Loucy (cell line): ENCODE measurements at regions not wholly inside any gene's neighbourhood (a gene's known extent, or its start where the extent isn't known, plus 50 kb on each side); places are given as distances from the start of the nearest gene placed in this dataset.

Experiments used
- H2AFZ ChIP-seq: fragments of 200-600 bp; sonication (generic); 2 replicates; pipeline ENCODE4 v1.6.0; 2016; ENCODE audit warnings: antibody characterized with exemption, mild to moderate bottlenecking, low read length, moderate library complexity
- H3F3A ChIP-seq: fragments of 200-600 bp; 2 replicates; pipeline ENCODE4 v1.6.0; 2016; ENCODE audit warnings: antibody characterized with exemption, low read depth, mild to moderate bottlenecking
- H3K27me3 ChIP-seq: fragments of 200-600 bp; sonication (generic); 2 replicates; pipeline ENCODE4 v1.6.1; 2014; ENCODE audit warnings: low read length, mild to moderate bottlenecking; ENCODE audit not compliant: insufficient read depth, poor library complexity, severe bottlenecking
- H3K36me3 ChIP-seq: fragments of 200-600 bp; sonication (generic); 2 replicates; pipeline ENCODE4 v1.6.1; 2016; ENCODE audit warnings: low read length; ENCODE audit not compliant: insufficient read depth
- H3K4me1 ChIP-seq: fragments of 200-600 bp; sonication (generic); 2 replicates; pipeline ENCODE4 v1.5.1; 2014; ENCODE audit warnings: low read length, mild to moderate bottlenecking; ENCODE audit not compliant: insufficient read depth, poor library complexity, severe bottlenecking
- H3K4me2 ChIP-seq: fragments of 200-600 bp; sonication (generic); 2 replicates; pipeline ENCODE4 v1.6.0; 2014; ENCODE audit warnings: antibody characterized with exemption, low read length, low read depth, mild to moderate bottlenecking; ENCODE audit not compliant: poor library complexity, severe bottlenecking
- H3K4me3 ChIP-seq: fragments of 200-600 bp; sonication (generic); 2 replicates; pipeline ENCODE4 v1.5.1; 2014; ENCODE audit warnings: low read length, mild to moderate bottlenecking, mixed read lengths; ENCODE audit not compliant: poor library complexity, severe bottlenecking
- H3K79me2 ChIP-seq: fragments of 200-600 bp; sonication (generic); 2 replicates; pipeline ENCODE4 v1.6.1; 2014; ENCODE audit warnings: low read length; ENCODE audit not compliant: insufficient read depth
- H3K9ac ChIP-seq: fragments of 200-600 bp; sonication (generic); 2 replicates; pipeline ENCODE4 v1.6.0; 2014; ENCODE audit warnings: mild to moderate bottlenecking, low read depth, low read length, moderate library complexity; ENCODE audit not compliant: poor library complexity, severe bottlenecking
- H3K9me2 ChIP-seq: fragments of 200-600 bp; sonication (generic); replicated peaks from 2 replicates; pipeline ENCODE4 v1.6.1; 2016; ENCODE audit warnings: low read depth, low read length, mixed read lengths
- H3K9me3 ChIP-seq: fragments of 200-600 bp; sonication (generic); 2 replicates; pipeline ENCODE4 v1.6.1; 2014; ENCODE audit warnings: mild to moderate bottlenecking, antibody characterized with exemption, low read length, low read depth; ENCODE audit not compliant: insufficient read depth
- H4K20me1 ChIP-seq: fragments of 200-600 bp; sonication (generic); 2 replicates; pipeline ENCODE4 v1.6.0; 2014; ENCODE audit warnings: antibody characterized with exemption, low read length, mild to moderate bottlenecking; ENCODE audit not compliant: insufficient read depth, poor library complexity, severe bottlenecking
- CTCF ChIP-seq: fragments of 200-600 bp; sonication (generic); conservative IDR thresholded peaks from 2 replicates; pipeline ENCODE4 v1.5.1; 2014; ENCODE audit warnings: mild to moderate bottlenecking, antibody characterized with exemption, low read length
- EZH2phosphoT487 ChIP-seq: fragments of 200-600 bp; IDR thresholded peaks from 2 replicates; pipeline ENCODE4 v1.6.1; 2018; ENCODE audit warnings: antibody characterized with exemption, mild to moderate bottlenecking, moderate library complexity, borderline replicate concordance

- TF ChIP-seq CTCF, result no peak
- TF ChIP-seq EZH2phosphoT487, result no peak
- no peak overlapping the region for H2AFZ ChIP-seq
- no peaks in the 10 kb centered on the region for H3K4me1 ChIP-seq
Measured at GRCh38 chr5:117161718-117162335, 587.2 kb upstream of the SEMA6A start.

GRCh38 chr5:117160391-117160790 lies 585.8 kb upstream of the SEMA6A start:
- Histone ChIP-seq H3K27me3 (no peaks in the 10 kb centered on the region), H3K4me3 (no peak overlapping the region), H4K20me1 (no peaks in the 10 kb centered on the region), H3K9me3 (no peaks in the 10 kb centered on the region), H3K9me2 (no peaks in the 10 kb centered on the region), H3K79me2 (no peaks in the 10 kb centered on the region), H3K4me2 (no peak overlapping the region), H2AFZ (no peak overlapping the region), H3K4me1 (no peaks in the 10 kb centered on the region), H3F3A (no peaks in the 10 kb centered on the region), H3K9ac (no peak overlapping the region), H3K36me3 (no peaks in the 10 kb centered on the region)
- TF ChIP-seq CTCF, result no peak
- no peak for TF ChIP-seq EZH2phosphoT487

More at GRCh38 chr5:117161718-117162335, 587.2 kb upstream of the SEMA6A start:
- H3F3A ChIP-seq, result no peaks in the 10 kb centered on the region
- H3K4me2 ChIP-seq, result no peak overlapping the region
- no peaks in the 10 kb centered on the region for H3K36me3 ChIP-seq
- no peaks in the 10 kb centered on the region for H3K9me2 ChIP-seq
- H3K4me3 ChIP-seq, result no peak overlapping the region
- H3K27me3 ChIP-seq, result no peaks in the 10 kb centered on the region
- H3K79me2 ChIP-seq, result no peaks in the 10 kb centered on the region
- H3K9ac ChIP-seq, result no peak overlapping the region
- H4K20me1 ChIP-seq, result no peaks in the 10 kb centered on the region
- no peaks in the 10 kb centered on the region for H3K9me3 ChIP-seq

GRCh38 chr5:117149312-117149711 lies 574.7 kb upstream of the SEMA6A start:
- no peak overlapping the region for H3K9ac ChIP-seq

More at GRCh38 chr5:117149312-117149711, 574.7 kb upstream of the SEMA6A start:
- no peaks in the 10 kb centered on the region for H3F3A ChIP-seq
- H3K9me2 ChIP-seq, result no peaks in the 10 kb centered on the region
- no peak overlapping the region for H3K4me3 ChIP-seq
- H3K36me3 ChIP-seq, result no peaks in the 10 kb centered on the region
- no peaks in the 10 kb centered on the region for H3K27me3 ChIP-seq
- no peaks in the 10 kb centered on the region for H3K79me2 ChIP-seq
- TF ChIP-seq CTCF, result no peak
- no peak for TF ChIP-seq EZH2phosphoT487
- no peak overlapping the region for H2AFZ ChIP-seq
- no peaks in the 10 kb centered on the region for H4K20me1 ChIP-seq
- no peaks in the 10 kb centered on the region for H3K9me3 ChIP-seq
- no peak overlapping the region for H3K4me2 ChIP-seq
- no peaks in the 10 kb centered on the region for H3K4me1 ChIP-seq
